DMS 273 (cell line): ENCODE measurements at regions not wholly inside any gene's neighbourhood (a gene's known extent, or its start where the extent isn't known, plus 50 kb on each side); places are given as distances from the start of the nearest gene placed in this dataset.
"Not testable (repeated sequence)": the region's sequence is repeated elsewhere in the genome, so short reads cannot be mapped to it uniquely, and the experiment has no call there.

Experiments used
- DNase-seq: peaks from one replicate; lab custom pipeline; 2025; ENCODE audit not compliant: unreplicated experiment; lab: John Stamatoyannopoulos, UW

DNA sequence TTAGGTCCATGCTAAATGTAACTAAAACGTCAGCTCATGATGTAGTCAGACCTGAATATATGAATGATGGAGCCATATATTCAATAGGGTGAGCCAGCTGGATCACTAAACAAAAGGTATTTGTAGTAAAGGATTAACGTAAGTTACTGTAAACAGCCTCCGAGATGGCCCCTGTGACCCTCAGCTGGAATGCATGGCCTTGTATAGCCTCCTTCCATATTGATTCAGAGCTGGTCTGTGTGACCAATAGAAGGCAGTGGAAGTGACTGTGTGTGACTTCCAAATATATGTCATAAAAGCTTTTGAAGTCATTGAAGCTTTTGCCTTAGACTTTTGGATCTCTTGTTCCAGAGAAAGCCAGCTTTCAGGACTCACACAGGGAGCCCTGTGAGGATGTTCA, 154.4 kb upstream of the CHD1 start:
- DNase-seq, result no peak

DNA sequence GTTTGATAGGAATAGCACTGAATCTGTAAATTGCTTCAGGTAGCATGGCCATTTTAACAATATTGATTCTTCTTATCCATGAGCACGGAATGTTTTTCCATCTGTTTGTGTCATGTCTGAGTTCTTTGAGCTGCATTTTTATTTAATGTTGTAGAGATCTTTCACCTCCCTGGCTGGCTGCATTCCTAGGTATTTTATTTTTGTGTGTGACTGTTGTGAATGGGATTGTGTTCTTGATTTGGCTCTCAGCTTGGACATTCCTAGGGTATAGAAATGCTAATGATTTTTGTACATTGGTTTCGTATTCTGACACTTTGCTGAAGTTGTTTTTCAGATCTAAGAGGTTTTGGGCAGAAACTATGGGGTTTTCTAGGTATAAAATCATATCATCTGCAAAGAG, 152.9 kb upstream of the CHD1 start:
- no peak for DNase-seq

- no peak for DNase-seq
Measured at GRCh38 chr5:99076723-99077640, 148.2 kb upstream of the CHD1 start.

GRCh38 chr5:99072846-99073245, 144.0 kb upstream of the CHD1 start:
- DNase-seq, result no peak

DNA sequence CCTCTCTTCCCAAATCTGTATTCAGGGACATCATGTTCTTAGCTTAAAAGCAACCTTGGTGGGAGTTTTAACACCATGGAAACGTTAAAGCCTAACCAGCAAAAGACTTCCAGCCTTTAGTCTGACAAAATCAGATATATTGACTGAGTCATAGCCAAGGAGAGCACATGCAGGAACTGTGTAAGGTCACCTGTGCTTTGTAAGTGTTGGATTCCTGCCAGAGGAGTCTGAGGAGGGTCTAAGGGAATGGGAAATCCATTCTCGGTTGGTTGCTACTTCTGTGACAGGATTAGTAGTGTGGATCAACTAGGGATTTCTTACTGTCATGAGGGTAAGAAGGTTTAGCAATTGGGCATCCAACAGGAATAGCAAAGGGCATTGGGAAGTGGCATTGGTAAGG, 142.0 kb upstream of the CHD1 start:
- DNase-seq, result no peak

DNA sequence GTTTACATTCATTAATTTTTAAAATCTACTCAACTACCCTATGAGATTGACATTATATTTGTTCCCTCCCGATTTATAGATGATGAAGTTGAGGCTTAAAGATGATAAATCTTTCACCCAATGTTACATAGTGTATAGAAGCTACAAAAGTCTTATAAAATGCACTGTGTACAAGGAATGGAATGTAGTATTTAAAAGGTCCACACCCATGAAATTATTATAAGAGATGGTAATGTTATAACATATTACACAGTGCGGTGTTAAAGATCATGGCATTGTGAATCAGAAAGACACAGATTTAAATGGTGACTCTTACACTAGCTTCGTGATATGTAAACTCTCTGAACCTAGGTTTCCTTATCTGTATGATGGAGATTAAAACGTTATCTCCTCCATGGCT, 141.6 kb upstream of the CHD1 start:
- DNase-seq, result no peak

DNA sequence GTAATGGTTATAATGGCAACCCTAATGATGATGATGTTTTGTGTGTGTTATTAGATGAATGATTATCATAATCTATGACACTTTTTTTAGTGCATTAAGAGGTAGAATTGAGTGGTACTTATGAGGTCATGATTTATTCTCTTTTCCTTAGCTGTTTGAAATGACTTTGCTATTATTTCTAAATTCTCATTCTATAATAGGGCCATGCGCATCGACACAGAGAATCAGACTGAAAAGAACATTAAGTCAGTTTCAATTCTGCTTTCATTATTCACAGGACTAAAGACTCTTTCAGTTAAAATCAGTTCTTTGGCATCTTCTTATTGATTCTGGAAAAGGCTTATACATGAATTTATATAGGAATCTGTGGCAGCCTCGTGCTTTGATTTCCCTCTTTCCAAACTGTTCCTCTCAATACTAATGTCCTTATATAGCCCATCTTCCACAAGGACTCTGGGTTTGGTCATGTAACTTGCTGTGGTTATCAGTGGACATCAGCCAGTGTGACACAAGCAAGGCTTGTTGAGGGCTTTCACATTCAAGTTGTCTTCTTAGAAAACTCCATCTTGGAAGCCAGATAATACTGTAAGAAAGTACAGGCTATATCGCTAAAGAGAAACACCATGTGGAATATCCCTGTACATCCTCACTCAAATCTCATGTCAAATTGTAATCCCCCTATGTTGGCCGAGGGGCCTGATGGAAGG, 140.3 kb upstream of the CHD1 start:
- no peak for DNase-seq

DNA sequence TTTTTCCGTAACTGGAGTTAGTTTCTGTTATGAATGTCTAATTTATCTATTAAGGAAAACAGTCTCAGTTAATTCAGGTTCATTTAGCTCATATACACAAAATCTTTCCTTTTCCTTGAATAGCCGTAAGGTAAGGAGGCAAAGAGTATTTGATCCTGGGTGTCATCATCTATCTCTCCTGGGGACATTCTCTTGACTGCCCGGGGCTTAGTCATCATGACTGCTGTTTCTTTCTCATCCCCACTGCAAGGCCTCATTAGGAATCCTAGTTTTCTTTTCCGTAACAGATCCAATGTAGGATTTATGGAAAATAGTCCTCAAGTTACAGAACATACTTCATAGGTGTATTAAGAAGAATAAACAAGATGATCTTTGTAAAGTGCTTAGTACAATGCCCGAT, 134.9 kb upstream of the CHD1 start:
- no peak for DNase-seq

GRCh38 chr5:99061711-99062110, 132.9 kb upstream of the CHD1 start:
- no peak for DNase-seq

DNA sequence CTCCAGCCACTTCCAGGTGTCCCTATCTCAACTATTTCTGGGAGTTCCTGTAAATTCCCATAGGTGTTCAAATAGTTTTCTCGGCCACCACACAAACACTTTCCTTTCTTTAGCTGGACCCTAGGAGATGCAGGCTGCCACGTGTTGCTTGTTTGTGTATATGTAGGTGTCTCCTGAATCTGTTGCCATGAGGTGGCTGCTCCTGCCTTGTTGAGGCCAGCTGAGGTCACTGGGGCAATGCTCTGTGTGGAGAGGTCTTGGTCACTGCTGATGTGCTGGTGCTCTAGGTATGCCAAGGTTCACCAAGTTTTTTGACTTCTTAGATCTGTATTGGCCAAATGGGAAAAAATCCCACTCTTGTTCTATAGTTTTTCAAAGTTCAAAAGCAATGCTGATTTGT, 132.5 kb upstream of the CHD1 start:
- no peak for DNase-seq

DNA sequence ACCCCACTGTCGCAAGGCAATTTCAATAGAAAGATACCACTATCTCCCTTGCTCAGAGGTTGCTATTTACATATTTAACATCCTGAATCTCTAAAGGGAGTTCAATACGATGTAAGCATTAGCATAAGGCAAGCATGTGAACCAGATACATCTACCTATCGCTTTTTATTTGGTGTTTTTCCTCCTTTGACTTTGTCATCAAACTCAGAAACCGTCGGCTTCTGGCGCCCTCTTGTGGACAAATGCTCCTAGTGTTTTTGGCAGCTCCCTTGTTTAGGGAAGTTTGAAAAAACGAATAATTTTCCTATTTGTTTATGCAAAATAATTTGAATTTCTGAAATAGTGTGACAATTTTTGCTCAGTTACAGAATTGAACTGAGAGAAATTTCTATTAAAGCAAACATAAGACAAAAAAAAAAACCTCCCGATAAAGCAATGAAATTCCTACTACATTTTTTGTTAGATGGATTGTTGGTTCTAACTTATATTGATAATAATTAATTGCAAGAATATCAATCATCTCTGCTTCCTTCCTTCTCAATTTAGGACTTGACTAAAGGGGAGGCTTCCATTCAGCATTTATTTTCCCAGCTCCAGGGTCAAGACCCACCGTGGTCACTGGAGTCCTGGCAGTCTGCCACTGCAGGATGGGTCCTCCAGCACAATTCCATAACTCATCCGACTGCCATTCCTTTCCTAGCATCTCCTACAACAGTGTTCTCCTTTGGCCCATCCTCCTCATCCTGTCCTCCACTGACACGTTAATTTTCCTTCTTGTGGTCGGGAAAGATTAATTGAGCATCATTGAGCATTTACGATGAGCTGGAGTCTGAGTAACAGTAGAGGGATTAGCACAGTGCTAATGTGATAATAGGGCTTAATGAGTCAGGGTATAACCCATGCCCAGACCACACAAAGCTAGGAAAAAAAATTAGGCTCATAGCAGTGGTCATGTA, 131.8 kb upstream of the CHD1 start:
- peak; percentile 85 for DNase-seq

DNA sequence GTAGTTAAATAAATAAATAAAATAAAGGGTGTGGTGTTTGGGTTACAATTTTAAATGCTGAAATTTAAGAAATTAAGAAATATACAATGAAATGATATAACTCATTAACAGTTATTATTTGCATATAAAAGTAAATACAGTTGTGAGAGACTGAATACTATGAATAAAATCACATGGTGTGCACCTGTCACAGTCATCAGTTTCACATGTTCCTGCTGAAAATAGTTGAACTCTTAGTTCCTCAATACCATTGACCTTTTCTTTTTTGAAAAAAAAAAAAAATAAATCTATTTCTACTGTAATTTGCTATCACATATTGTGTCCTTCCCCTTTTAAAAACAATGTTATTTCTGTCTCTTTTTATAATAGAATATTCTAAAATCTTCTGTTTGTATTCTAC, 130.9 kb upstream of the CHD1 start:
- DNase-seq, result no peak

- no peak for DNase-seq
Measured at GRCh38 chr5:99058466-99058865, 129.7 kb upstream of the CHD1 start.

- DNase-seq, result no peak
Measured at GRCh38 chr5:99054972-99055371, 126.2 kb upstream of the CHD1 start.

GRCh38 chr5:99045871-99046270, 117.1 kb upstream of the CHD1 start:
- no peak for DNase-seq

- not testable (repeated sequence) for DNase-seq
Measured at GRCh38 chr5:99043257-99043656, 114.5 kb upstream of the CHD1 start.

- no peak for DNase-seq
Measured at GRCh38 chr5:99037668-99038067, 108.9 kb upstream of the CHD1 start.

DNA sequence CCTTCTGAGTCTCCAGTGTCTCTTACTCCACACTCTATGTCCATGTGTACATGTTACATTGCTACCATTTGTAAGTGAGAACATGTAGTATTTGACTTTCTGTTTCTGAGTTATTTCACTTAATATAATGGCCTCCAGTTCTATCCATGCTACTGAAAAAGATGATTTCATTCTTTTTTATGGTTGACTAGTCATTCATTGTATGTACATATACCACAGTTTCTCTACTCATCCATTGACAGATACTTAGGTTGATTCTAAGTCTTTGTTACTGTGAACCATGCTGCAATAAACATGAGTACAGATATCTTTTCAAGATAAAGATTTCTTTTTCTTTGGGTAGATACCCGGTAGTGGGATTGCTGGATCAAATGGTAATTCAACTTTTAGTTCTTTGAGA, 107.1 kb upstream of the CHD1 start:
- no peak for DNase-seq

DNA sequence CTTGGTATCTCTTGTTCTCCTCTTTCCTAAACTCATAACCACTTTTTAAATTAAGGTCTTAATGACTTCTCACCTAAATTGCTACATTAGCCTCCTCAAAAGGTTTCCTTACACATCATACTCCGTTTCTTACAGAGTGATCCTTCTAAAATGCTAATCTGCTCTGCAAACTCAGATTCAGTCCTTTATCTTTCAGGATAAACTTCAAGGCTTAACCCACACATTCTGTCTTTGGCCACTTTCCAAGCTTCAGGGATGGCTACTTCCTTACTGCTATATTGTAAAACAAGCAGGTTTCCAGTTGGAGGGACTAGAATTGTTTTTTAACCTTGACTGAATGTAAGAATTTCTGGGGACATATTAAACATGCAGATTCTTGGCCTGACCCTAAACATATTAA, 105.5 kb upstream of the CHD1 start:
- DNase-seq, result peak; percentile 12

DNA sequence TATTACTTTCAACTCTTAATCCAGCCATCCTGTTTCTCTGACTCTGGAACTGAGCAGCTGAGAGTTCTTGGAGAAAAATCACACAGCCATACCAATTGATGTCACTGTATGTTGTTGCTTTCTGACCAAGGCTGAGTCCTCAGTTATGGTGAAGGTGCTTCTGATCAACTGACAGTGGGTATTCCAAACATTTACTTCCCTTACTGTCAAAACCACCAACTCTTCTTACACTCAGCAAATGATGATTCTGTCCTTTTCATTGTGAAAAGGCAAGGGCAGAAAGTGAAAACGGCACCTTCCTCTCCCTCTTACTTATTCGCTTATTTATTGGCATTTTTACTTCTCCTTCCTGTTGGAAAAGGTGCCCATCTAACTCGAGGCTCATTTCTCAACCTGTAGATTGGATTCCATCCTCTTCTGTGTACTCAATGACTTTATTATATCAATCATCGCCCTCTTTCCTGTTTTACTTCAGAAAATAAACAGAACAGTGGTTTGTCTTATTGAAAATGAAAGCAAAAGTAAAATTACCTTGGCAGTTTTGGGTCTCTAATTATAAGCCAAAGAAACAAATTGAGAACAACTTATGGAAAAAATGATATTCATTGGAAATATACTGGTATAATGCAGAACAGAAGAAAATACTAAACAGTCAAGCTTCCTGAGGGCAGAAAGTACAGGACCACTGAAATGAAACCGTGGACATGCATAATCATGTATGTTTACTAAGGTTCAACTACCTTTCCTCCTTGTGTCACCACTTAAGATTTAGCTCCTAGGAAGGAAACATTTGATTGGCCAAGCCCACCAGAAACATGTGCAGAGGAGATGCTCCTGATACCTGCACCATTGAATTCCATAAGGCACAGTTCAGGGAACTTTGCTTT, 104.5 kb upstream of the CHD1 start:
- no peak for DNase-seq
